ENCODE measurements at regions not wholly inside any gene's neighbourhood (a gene's known extent, or its start where the extent isn't known, plus 50 kb on each side); places are given as distances from the start of the nearest gene placed in this dataset.
"Not testable (repeated sequence)": the region's sequence is repeated elsewhere in the genome, so short reads cannot be mapped to it uniquely, and the experiment has no call there.

- no peak overlapping the region for H3K27ac ChIP-seq (ENCODE audit: low read depth in 2 of 2, low read length in 1 of 2)
Observed at GRCh38 chrX:1105671-1106419, 106.6 kb downstream of the CRLF2 start.

GRCh38 chrX:1105031-1105430, 107.4 kb downstream of the CRLF2 start:
- H3K27me3 ChIP-seq (ENCODE audit: control insufficient read depth in 1 of 2, insufficient read depth in 2 of 2, low read length in 2 of 2); H3K36me3 ChIP-seq (ENCODE audit: control insufficient read depth in 2 of 2, insufficient read depth in 2 of 2, low read length in 1 of 2); H3K4me1 ChIP-seq (ENCODE audit: control insufficient read depth in 2 of 2, insufficient read depth in 2 of 2, low read length in 1 of 2); H3K4me3 ChIP-seq (ENCODE audit: low read depth in 1 of 2, low read length in 2 of 2); H3K27ac ChIP-seq (ENCODE audit: low read depth in 2 of 2, low read length in 1 of 2); H3K9me3 ChIP-seq (ENCODE audit: control insufficient read depth in 2 of 2, insufficient read depth in 1 of 2, low read depth in 1 of 2, low read length in 1 of 2): not testable (repeated sequence)
- 95% methylated on average over 17 of the region's 17 CpGs for WGBS, 2 donors

More at GRCh38 chrX:1105671-1106419, 106.6 kb downstream of the CRLF2 start:
- H3K4me1 ChIP-seq (ENCODE audit: control insufficient read depth in 2 of 2, insufficient read depth in 2 of 2, low read length in 1 of 2) = no peaks in the 10 kb centered on the region
- WGBS, 2 donors = 43 to 44% methylated on average over 14 of the region's 14 CpGs
- H3K27me3 ChIP-seq (ENCODE audit: control insufficient read depth in 1 of 2, insufficient read depth in 2 of 2, low read length in 2 of 2) = no peaks in the 10 kb centered on the region
- no peaks in the 10 kb centered on the region for H3K36me3 ChIP-seq (ENCODE audit: control insufficient read depth in 2 of 2, insufficient read depth in 2 of 2, low read length in 1 of 2)
- peaks cover 0 to 10% of the 10 kb centered on the region in 2 donors for H3K9me3 ChIP-seq (ENCODE audit: control insufficient read depth in 2 of 2, insufficient read depth in 1 of 2, low read depth in 1 of 2, low read length in 1 of 2)
- no peak overlapping the region for H3K4me3 ChIP-seq (ENCODE audit: low read depth in 1 of 2, low read length in 2 of 2)

- WGBS, 2 donors = 69 to 76% methylated on average over 4 of the region's 4 CpGs
- H3K27ac ChIP-seq (ENCODE audit: low read depth in 2 of 2, low read length in 1 of 2) = no peak overlapping the region
- no peaks in the 10 kb centered on the region for H3K27me3 ChIP-seq (ENCODE audit: control insufficient read depth in 1 of 2, insufficient read depth in 2 of 2, low read length in 2 of 2)
Observed at GRCh38 chrX:1103360-1103759, 109.1 kb downstream of the CRLF2 start.

GRCh38 chrX:1102786-1103185, 109.7 kb downstream of the CRLF2 start:
- Histone ChIP-seq H3K9me3 (ENCODE audit: control insufficient read depth in 2 of 2, insufficient read depth in 1 of 2, low read depth in 1 of 2, low read length in 1 of 2) (peaks cover 0 to 4% of the 10 kb centered on the region in 2 donors), H3K36me3 (ENCODE audit: control insufficient read depth in 2 of 2, insufficient read depth in 2 of 2, low read length in 1 of 2) (no peaks in the 10 kb centered on the region), H3K4me3 (ENCODE audit: low read depth in 1 of 2, low read length in 2 of 2) (no peak overlapping the region), H3K27me3 (ENCODE audit: control insufficient read depth in 1 of 2, insufficient read depth in 2 of 2, low read length in 2 of 2) (no peaks in the 10 kb centered on the region), H3K27ac (ENCODE audit: low read depth in 2 of 2, low read length in 1 of 2) (no peak overlapping the region), H3K4me1 (ENCODE audit: control insufficient read depth in 2 of 2, insufficient read depth in 2 of 2, low read length in 1 of 2) (no peaks in the 10 kb centered on the region)
- 62 to 70% methylated on average over 3 of the region's 3 CpGs for WGBS, 2 donors

More at GRCh38 chrX:1103360-1103759, 109.1 kb downstream of the CRLF2 start:
- Histone ChIP-seq H3K4me3 (ENCODE audit: low read depth in 1 of 2, low read length in 2 of 2) (no peak overlapping the region), H3K36me3 (ENCODE audit: control insufficient read depth in 2 of 2, insufficient read depth in 2 of 2, low read length in 1 of 2) (no peaks in the 10 kb centered on the region), H3K9me3 (ENCODE audit: control insufficient read depth in 2 of 2, insufficient read depth in 1 of 2, low read depth in 1 of 2, low read length in 1 of 2) (peaks cover 0 to 4% of the 10 kb centered on the region in 2 donors), H3K4me1 (ENCODE audit: control insufficient read depth in 2 of 2, insufficient read depth in 2 of 2, low read length in 1 of 2) (no peaks in the 10 kb centered on the region)

- not testable (repeated sequence) for H3K27me3 ChIP-seq (ENCODE audit: control insufficient read depth in 1 of 2, insufficient read depth in 2 of 2, low read length in 2 of 2); H3K36me3 ChIP-seq (ENCODE audit: control insufficient read depth in 2 of 2, insufficient read depth in 2 of 2, low read length in 1 of 2); H3K9me3 ChIP-seq (ENCODE audit: control insufficient read depth in 2 of 2, insufficient read depth in 1 of 2, low read depth in 1 of 2, low read length in 1 of 2); H3K27ac ChIP-seq (ENCODE audit: low read depth in 2 of 2, low read length in 1 of 2); H3K4me1 ChIP-seq (ENCODE audit: control insufficient read depth in 2 of 2, insufficient read depth in 2 of 2, low read length in 1 of 2); H3K4me3 ChIP-seq (ENCODE audit: low read depth in 1 of 2, low read length in 2 of 2)
Observed at GRCh38 chrX:1102221-1102620, 110.2 kb downstream of the CRLF2 start.

- no peak overlapping the region for H3K4me3 ChIP-seq (ENCODE audit: low read depth in 1 of 2, low read length in 2 of 2)
- H3K9me3 ChIP-seq (ENCODE audit: control insufficient read depth in 2 of 2, insufficient read depth in 1 of 2, low read depth in 1 of 2, low read length in 1 of 2) = peaks cover 8 to 16% of the 10 kb centered on the region in 2 donors
- no peaks in the 10 kb centered on the region for H3K4me1 ChIP-seq (ENCODE audit: control insufficient read depth in 2 of 2, insufficient read depth in 2 of 2, low read length in 1 of 2)
- H3K27ac ChIP-seq (ENCODE audit: low read depth in 2 of 2, low read length in 1 of 2) = no peak overlapping the region
- WGBS, 2 donors = 77 to 81% methylated on average over 9 of the region's 9 CpGs
- H3K27me3 ChIP-seq (ENCODE audit: control insufficient read depth in 1 of 2, insufficient read depth in 2 of 2, low read length in 2 of 2) = no peaks in the 10 kb centered on the region
- no peaks in the 10 kb centered on the region for H3K36me3 ChIP-seq (ENCODE audit: control insufficient read depth in 2 of 2, insufficient read depth in 2 of 2, low read length in 1 of 2)
Observed at GRCh38 chrX:1099146-1099770, 113.2 kb downstream of the CRLF2 start.

GRCh38 chrX:1097328-1097727, 115.1 kb downstream of the CRLF2 start:
- H3K4me1 ChIP-seq (ENCODE audit: control insufficient read depth in 2 of 2, insufficient read depth in 2 of 2, low read length in 1 of 2) = no peaks in the 10 kb centered on the region
- no peaks in the 10 kb centered on the region for H3K36me3 ChIP-seq (ENCODE audit: control insufficient read depth in 2 of 2, insufficient read depth in 2 of 2, low read length in 1 of 2)
- peaks cover 8 to 19% of the 10 kb centered on the region in 2 donors for H3K9me3 ChIP-seq (ENCODE audit: control insufficient read depth in 2 of 2, insufficient read depth in 1 of 2, low read depth in 1 of 2, low read length in 1 of 2)
- H3K27ac ChIP-seq (ENCODE audit: low read depth in 2 of 2, low read length in 1 of 2) = no peak overlapping the region
- H3K27me3 ChIP-seq (ENCODE audit: control insufficient read depth in 1 of 2, insufficient read depth in 2 of 2, low read length in 2 of 2) = no peaks in the 10 kb centered on the region
- no peak overlapping the region for H3K4me3 ChIP-seq (ENCODE audit: low read depth in 1 of 2, low read length in 2 of 2)
- 90 to 100% methylated on average over 1 of the region's 1 CpG for WGBS, 2 donors

- 85% methylated on average over 17 of the region's 17 CpGs for WGBS, 2 donors
Observed at GRCh38 chrX:1094566-1095333, 117.7 kb downstream of the CRLF2 start.

GRCh38 chrX:1093586-1094421, 118.6 kb downstream of the CRLF2 start:
- H3K4me3 ChIP-seq (ENCODE audit: low read depth in 1 of 2, low read length in 2 of 2) = no peak overlapping the region
- H3K27me3 ChIP-seq (ENCODE audit: control insufficient read depth in 1 of 2, insufficient read depth in 2 of 2, low read length in 2 of 2) = no peaks in the 10 kb centered on the region
- no peaks in the 10 kb centered on the region for H3K36me3 ChIP-seq (ENCODE audit: control insufficient read depth in 2 of 2, insufficient read depth in 2 of 2, low read length in 1 of 2)
- peaks cover 8 to 14% of the 10 kb centered on the region in 2 donors for H3K9me3 ChIP-seq (ENCODE audit: control insufficient read depth in 2 of 2, insufficient read depth in 1 of 2, low read depth in 1 of 2, low read length in 1 of 2)
- 52 to 59% methylated on average over 26 of the region's 26 CpGs for WGBS, 2 donors
- H3K27ac ChIP-seq (ENCODE audit: low read depth in 2 of 2, low read length in 1 of 2) = no peak overlapping the region
- H3K4me1 ChIP-seq (ENCODE audit: control insufficient read depth in 2 of 2, insufficient read depth in 2 of 2, low read length in 1 of 2) = no peaks in the 10 kb centered on the region

More at GRCh38 chrX:1094566-1095333, 117.7 kb downstream of the CRLF2 start:
- H3K4me3 ChIP-seq (ENCODE audit: low read depth in 1 of 2, low read length in 2 of 2) = no peak overlapping the region
- H3K27me3 ChIP-seq (ENCODE audit: control insufficient read depth in 1 of 2, insufficient read depth in 2 of 2, low read length in 2 of 2) = no peaks in the 10 kb centered on the region
- no peak overlapping the region for H3K27ac ChIP-seq (ENCODE audit: low read depth in 2 of 2, low read length in 1 of 2)
- no peaks in the 10 kb centered on the region for H3K36me3 ChIP-seq (ENCODE audit: control insufficient read depth in 2 of 2, insufficient read depth in 2 of 2, low read length in 1 of 2)
- H3K9me3 ChIP-seq (ENCODE audit: control insufficient read depth in 2 of 2, insufficient read depth in 1 of 2, low read depth in 1 of 2, low read length in 1 of 2) = peaks cover 8 to 19% of the 10 kb centered on the region in 2 donors
- H3K4me1 ChIP-seq (ENCODE audit: control insufficient read depth in 2 of 2, insufficient read depth in 2 of 2, low read length in 1 of 2) = no peaks in the 10 kb centered on the region
